H1 (cell line): ENCODE measurements at regions not wholly inside any gene's neighbourhood (a gene's known extent, or its start where the extent isn't known, plus 50 kb on each side); places are given as distances from the start of the nearest gene placed in this dataset.

Source experiments
- CTCF ChIA-PET: fragments of 300-600 bp; sonication (Branson Sonifier 250); formaldehyde crosslinking; loops from one replicate; lab custom pipeline; 2021; ENCODE audit not compliant: partially characterized antibody; lab: Charles Lee
- POLR2A ChIA-PET: fragments of 300-600 bp; sonication (Branson Sonifier 250); formaldehyde crosslinking; loops from one replicate; lab custom pipeline; 2021; ENCODE audit warnings: inconsistent platforms; ENCODE audit not compliant: partially characterized antibody; lab: Charles Lee
- DNase-seq, 2 experiments: peaks; one replicate each; pipeline versions ENCODE4 v3.0.0 to v3.0.0-alpha.2; 2010 to 2022; ENCODE audit warnings: low spot score in 2 of 2, low read depth in 1 of 2, mixed read lengths in 1 of 2
- FAIRE-seq: peaks from 2 replicates; lab custom pipeline; 2011; peaks lifted over from hg19 to GRCh38; lab: Jason Lieb, UNC
- H2AFZ ChIP-seq: 2 replicates; pipeline ENCODE4 v1.8.1; 2012; ENCODE audit warnings: low read length, inconsistent platforms
- H2AK5ac ChIP-seq: 2 replicates; pipeline ENCODE4 v1.6.1; 2013; ENCODE audit warnings: low read depth, low read length
- H2BK120ac ChIP-seq: replicated peaks from 2 replicates; pipeline ENCODE3; 2013; ENCODE audit warnings: low read depth, low read length, inconsistent platforms
- H2BK12ac ChIP-seq: 2 replicates; pipeline ENCODE4 v1.6.1; 2013; ENCODE audit warnings: low read depth, low read length
- H2BK15ac ChIP-seq: 2 replicates; pipeline ENCODE4 v1.6.1; 2013; ENCODE audit warnings: low read length
- H2BK20ac ChIP-seq: 2 replicates; pipeline ENCODE4 v1.6.1; 2013; ENCODE audit warnings: low read length
- H2BK5ac ChIP-seq: 2 replicates; pipeline ENCODE4 v1.6.1; 2013; ENCODE audit warnings: low read depth, low read length
- H3K14ac ChIP-seq: 2 replicates; pipeline ENCODE4 v1.6.1; 2013; ENCODE audit warnings: inconsistent platforms; ENCODE audit not compliant: insufficient read length
- H3K18ac ChIP-seq: 2 replicates; pipeline ENCODE4 v1.6.1; 2013; ENCODE audit warnings: low read length; ENCODE audit errors: extremely low read depth
- H3K23ac ChIP-seq: 2 replicates; pipeline ENCODE4 v1.6.1; 2013; ENCODE audit warnings: inconsistent platforms; ENCODE audit not compliant: insufficient read length
- H3K23me2 ChIP-seq: 2 replicates; pipeline ENCODE4 v1.6.1; 2013; ENCODE audit warnings: low read depth, low read length
- H3K27ac ChIP-seq: 2 replicates; pipeline ENCODE4 v1.6.1; 2011; ENCODE audit warnings: low read depth, low read length, inconsistent platforms
- H3K27me3 ChIP-seq, 4 experiments: replicated peaks in 1 of 4; 1 replicate in 1 of 4; 2 replicates in 3 of 4; pipeline versions ENCODE4 v1.6.1 to v1.8.1; 2011 to 2013; ENCODE audit warnings: low read length in 3 of 4, mild to moderate bottlenecking in 3 of 4, inconsistent platforms in 2 of 4, mixed read lengths in 2 of 4, moderate library complexity in 1 of 4; ENCODE audit not compliant: control insufficient read depth in 3 of 4, insufficient read depth in 3 of 4; ENCODE audit errors: extremely low read depth in 1 of 4
- H3K36me3 ChIP-seq, 4 experiments: 2 replicates each; pipeline versions ENCODE4 v1.6.1 to v1.8.1; 2011 to 2013; ENCODE audit warnings: mild to moderate bottlenecking in 4 of 4, low read length in 3 of 4, moderate library complexity in 2 of 4, control low read depth in 1 of 4, inconsistent platforms in 1 of 4; ENCODE audit not compliant: insufficient read depth in 4 of 4, control insufficient read depth in 2 of 4
- H3K4ac ChIP-seq: replicated peaks from 2 replicates; pipeline ENCODE3; 2013; ENCODE audit warnings: low read length, low read depth, mixed read lengths, inconsistent platforms; ENCODE audit not compliant: insufficient read length
- H3K4me1 ChIP-seq, 4 experiments: replicated peaks in 1 of 4; 1 replicate in 1 of 4; 2 replicates in 3 of 4; pipeline versions ENCODE4 v1.6.1 to v1.8.1; 2011 to 2013; ENCODE audit warnings: low read length in 3 of 4, inconsistent platforms in 2 of 4, mixed read lengths in 1 of 4; ENCODE audit not compliant: insufficient read depth in 4 of 4, control insufficient read depth in 3 of 4
- H3K4me2 ChIP-seq, 2 experiments: 2 replicates each; pipeline versions ENCODE4 v1.6.1 to v1.8.1; 2011 to 2013; ENCODE audit warnings: low read depth in 2 of 2, low read length in 2 of 2, control low read depth in 1 of 2, inconsistent platforms in 1 of 2, mild to moderate bottlenecking in 1 of 2; ENCODE audit not compliant: insufficient read depth in 1 of 2
- H3K4me3 ChIP-seq, 4 experiments: fragments of 200-600, 300-600 bp in 1 of 4; sonication (generic), shearing (Covaris generic), sonication (Bioruptor Twin) in 1 of 4; 2 replicates each; pipeline versions ENCODE4 v1.5.1 to v1.8.1; 2011 to 2016; ENCODE audit warnings: low read length in 4 of 4, low read depth in 3 of 4, control low read depth in 2 of 4, inconsistent platforms in 2 of 4, mild to moderate bottlenecking in 2 of 4, mixed read lengths in 1 of 4, moderate library complexity in 1 of 4; ENCODE audit not compliant: insufficient read depth in 2 of 4; ENCODE audit errors: extremely low read depth in 1 of 4
- H3K56ac ChIP-seq: replicated peaks from 2 replicates; pipeline ENCODE3; 2013; ENCODE audit warnings: low read depth, mild to moderate bottlenecking, mixed read lengths, low read length, inconsistent platforms; ENCODE audit not compliant: insufficient read length
- H3K79me1 ChIP-seq: 2 replicates; pipeline ENCODE4 v1.6.1; 2013; ENCODE audit warnings: low read depth, low read length, control low read depth
- H3K79me2 ChIP-seq, 2 experiments: 2 replicates each; pipeline versions ENCODE4 v1.6.1 to v1.8.1; 2012 to 2013; ENCODE audit warnings: low read length in 2 of 2, mild to moderate bottlenecking in 2 of 2, inconsistent platforms in 1 of 2; ENCODE audit not compliant: insufficient read depth in 2 of 2, control insufficient read depth in 1 of 2
- H3K9ac ChIP-seq, 4 experiments: replicated peaks in 1 of 4; 1 replicate in 1 of 4; 2 replicates in 3 of 4; pipeline versions ENCODE4 v1.6.1 to v1.8.1; 2011 to 2013; ENCODE audit warnings: low read depth in 3 of 4, low read length in 3 of 4, control low read depth in 2 of 4, mild to moderate bottlenecking in 2 of 4, moderate library complexity in 2 of 4, inconsistent platforms in 1 of 4; ENCODE audit errors: extremely low read depth in 1 of 4
- H3K9me3 ChIP-seq, 2 experiments: 2 replicates each; pipeline versions ENCODE4 v1.6.1 to v1.8.1; 2012 to 2013; ENCODE audit warnings: mild to moderate bottlenecking in 2 of 2, moderate library complexity in 2 of 2, control low read depth in 1 of 2, inconsistent platforms in 1 of 2, low read depth in 1 of 2, low read length in 1 of 2, mixed read lengths in 1 of 2; ENCODE audit not compliant: insufficient read depth in 2 of 2
- H4K20me1 ChIP-seq, 2 experiments: replicated peaks in 1 of 2; 2 replicates each; pipeline versions ENCODE3 to v1.8.1; 2011 to 2013; ENCODE audit warnings: inconsistent platforms in 2 of 2, low read length in 2 of 2, mild to moderate bottlenecking in 1 of 2; ENCODE audit not compliant: insufficient read depth in 2 of 2, control insufficient read depth in 1 of 2
- H4K5ac ChIP-seq: 2 replicates; pipeline ENCODE4 v1.6.1; 2013; ENCODE audit warnings: low read length, low read depth, mixed read lengths, inconsistent platforms; ENCODE audit not compliant: insufficient read length
- H4K8ac ChIP-seq: 2 replicates; pipeline ENCODE4 v1.8.0; 2013; ENCODE audit warnings: mild to moderate bottlenecking, moderate library complexity, low read length, inconsistent platforms; ENCODE audit not compliant: insufficient read depth; ENCODE audit errors: extremely low read depth
- H4K91ac ChIP-seq: replicated peaks from 2 replicates; pipeline ENCODE3; 2013; ENCODE audit warnings: low read length, mixed read lengths, inconsistent platforms; ENCODE audit not compliant: insufficient read length
- CHD1 ChIP-seq: IDR thresholded peaks from 2 replicates; pipeline ENCODE4 v1.6.1; 2012; ENCODE audit warnings: low read depth, low read length, improper control_type of control experiment
- CHD2 ChIP-seq: IDR thresholded peaks from 2 replicates; pipeline ENCODE4 v1.6.1; 2012; ENCODE audit warnings: low read length, improper control_type of control experiment
- EGR1 ChIP-seq: IDR thresholded peaks from 2 replicates; pipeline ENCODE4 v1.6.1; 2011; ENCODE audit warnings: low read depth, low read length, borderline replicate concordance
- KDM4A ChIP-seq: IDR thresholded peaks from one replicate; pipeline ENCODE4 v1.7.1; 2012; ENCODE audit warnings: low read depth, mild to moderate bottlenecking, moderate library complexity, low read length, inconsistent platforms; ENCODE audit not compliant: severe bottlenecking
- MAFK ChIP-seq: IDR thresholded peaks from 2 replicates; pipeline ENCODE4 v1.6.1; 2012; ENCODE audit warnings: low read depth, mild to moderate bottlenecking, improper control_type of control experiment, low read length
- NANOG ChIP-seq: IDR thresholded peaks from 2 replicates; pipeline ENCODE4 v1.6.1; 2011; ENCODE audit warnings: low read length, low read depth, mild to moderate bottlenecking, inconsistent platforms; ENCODE audit not compliant: insufficient read depth, poor library complexity, severe bottlenecking
- RBBP5 ChIP-seq: IDR thresholded peaks from 2 replicates; pipeline ENCODE4 v1.7.1; 2012; ENCODE audit warnings: low read depth, mild to moderate bottlenecking, inconsistent platforms, low read length, moderate library complexity, borderline replicate concordance
- SIN3A ChIP-seq, 2 experiments: IDR thresholded peaks in 1 of 2; conservative IDR thresholded peaks in 1 of 2; 2 replicates each; pipeline ENCODE4 v1.6.1; 2011 to 2012; ENCODE audit warnings: low read length in 2 of 2, improper control_type of control experiment in 1 of 2, low read depth in 1 of 2, mild to moderate bottlenecking in 1 of 2
- TBP ChIP-seq: IDR thresholded peaks from 2 replicates; pipeline ENCODE4 v1.6.1; 2011; ENCODE audit warnings: low read depth, low read length, improper control_type of control experiment
- ZNF274 ChIP-seq: IDR thresholded peaks from 2 replicates; pipeline ENCODE4 v1.7.0; 2012; ENCODE audit warnings: low read length, borderline replicate concordance; ENCODE audit errors: extremely low read depth
- WGBS, 2 experiments: shearing (Covaris generic) in 1 of 2; methylation state at CpG; one replicate each; pipeline versions ENCODE4 v1.1.6 to v1.1.7; 2013 to 2015; ENCODE audit warnings: low lambda C conversion rate in 2 of 2, mixed read lengths in 2 of 2, inconsistent platforms in 1 of 2, low coverage in 1 of 2, missing lambda C conversion rate in 1 of 2; ENCODE audit not compliant: insufficient replicate concordance in 2 of 2, insufficient coverage in 1 of 2, insufficient read length in 1 of 2; ENCODE audit errors: extremely low coverage in 1 of 2, missing lambda C conversion rate in 1 of 2; 5-methylcytosine and 5-hydroxymethylcytosine counted together

DNA sequence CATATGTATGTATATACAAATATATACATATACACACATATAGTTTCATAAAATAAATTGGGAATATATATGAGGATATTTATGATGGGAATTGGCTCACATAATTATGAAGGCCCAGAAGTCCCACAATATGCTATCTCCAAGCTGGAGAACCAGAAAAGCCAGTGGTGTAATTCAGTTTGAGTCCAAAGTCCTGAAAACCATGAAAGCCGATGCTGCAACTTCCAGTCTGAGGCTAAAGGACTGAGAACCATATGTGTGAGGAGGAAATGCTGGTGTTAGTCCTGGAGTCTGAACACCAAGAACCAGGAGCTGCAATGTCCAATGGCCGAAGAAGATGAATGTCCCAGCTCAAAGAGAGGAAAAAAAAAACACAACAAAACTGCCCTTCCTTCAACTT, 65.5 kb upstream of the PRKD1 start:
- Histone ChIP-seq H3K9me3 (no peaks in the 10 kb centered on the region), H3K56ac (no peak overlapping the region), H3K27me3 (no peaks in the 10 kb centered on the region), H3K23me2 (no peaks in the 10 kb centered on the region), H3K4me2 (no peak overlapping the region), H4K20me1 (no peaks in the 10 kb centered on the region), H2BK12ac (no peak overlapping the region), H3K36me3 (no peaks in the 10 kb centered on the region), H2AK5ac (no peak overlapping the region), H2BK5ac (no peak overlapping the region), H3K79me2 (no peaks in the 10 kb centered on the region), H3K18ac (no peak overlapping the region), H2BK15ac (no peak overlapping the region), H4K8ac (no peak overlapping the region), H2AFZ (no peak overlapping the region), H3K4ac (no peak overlapping the region), H3K23ac (no peak overlapping the region), H4K91ac (no peak overlapping the region), H2BK120ac (no peak overlapping the region), H3K79me1 (no peaks in the 10 kb centered on the region), H3K27ac (no peak overlapping the region; the same call in 1 of the 2 replicates), H3K4me1 (no peaks in the 10 kb centered on the region), H2BK20ac (no peak overlapping the region), H3K4me3 (no peak overlapping the region), H4K5ac (no peak overlapping the region), H3K9ac (no peak overlapping the region), H3K14ac (no peak overlapping the region)
- no peak for FAIRE-seq
- DNase-seq, result no peak
- 97% methylated on average over 2 of the region's 2 CpGs; no CpG with 5 or more reads in 1 of the 2 experiments for WGBS, 2 experiments
- ChIA-PET POLR2A (no interaction called here), CTCF (no interaction called here)
- TF ChIP-seq CHD2 (no peak), NANOG (no peak), TBP (no peak), EGR1 (no peak), CHD1 (no peak), KDM4A (no peak), SIN3A (conservative IDR thresholded peaks at IDR 0.05 in 1 of 2, IDR thresholded peaks at IDR 0.05 in 1 of 2; ENCODE audit: low read depth in 1 of 2, low read length in 2 of 2) (no peak), MAFK (no peak), ZNF274 (no peak), RBBP5 (no peak)
